Keratinocyte (primary cell): ENCODE measurements at regions not wholly inside any gene's neighbourhood (a gene's known extent, or its start where the extent isn't known, plus 50 kb on each side); places are given as distances from the start of the nearest gene placed in this dataset.

Source experiments
- DNase-seq: peaks from one replicate; pipeline ENCODE4 v3.0.0-alpha.2; 2011; ENCODE audit warnings: low read depth, missing footprints, low spot score
- FAIRE-seq: peaks from 2 replicates; lab custom pipeline; 2011; peaks lifted over from hg19 to GRCh38; lab: Jason Lieb, UNC
- H2AFZ ChIP-seq: 2 replicates; pipeline ENCODE4 v1.6.0; 2012; ENCODE audit warnings: low read length, control low read depth, inconsistent platforms; ENCODE audit not compliant: control insufficient read depth
- H3K27ac ChIP-seq: 2 replicates; pipeline ENCODE4 v1.5.1; 2011; ENCODE audit warnings: low read length; ENCODE audit not compliant: control insufficient read depth, insufficient read depth
- H3K27me3 ChIP-seq: 3 replicates; pipeline ENCODE4 v1.6.0; 2011; ENCODE audit warnings: low read length; ENCODE audit not compliant: control insufficient read depth, insufficient read depth; ENCODE audit errors: extremely low read depth
- H3K36me3 ChIP-seq, 2 experiments: 2 replicates in 1 of 2; 3 replicates in 1 of 2; pipeline ENCODE4 v1.5.1; 2011; ENCODE audit warnings: low read length in 2 of 2, mild to moderate bottlenecking in 1 of 2; ENCODE audit not compliant: control insufficient read depth in 2 of 2, insufficient read depth in 2 of 2; ENCODE audit errors: extremely low read depth in 1 of 2
- H3K4me1 ChIP-seq: 3 replicates; pipeline ENCODE4 v1.5.1; 2011; ENCODE audit warnings: low read length; ENCODE audit not compliant: control insufficient read depth, insufficient read depth; ENCODE audit errors: extremely low read depth
- H3K4me2 ChIP-seq: 3 replicates; pipeline ENCODE4 v1.6.0; 2011; ENCODE audit warnings: low read depth, low read length; ENCODE audit not compliant: control insufficient read depth, insufficient read depth; ENCODE audit errors: extremely low read depth
- H3K4me3 ChIP-seq, 3 experiments: fragments of 200-600 bp in 1 of 3; sonication (generic) in 1 of 3; 2 replicates in 2 of 3; 3 replicates in 1 of 3; pipeline ENCODE4 v1.5.1; 2011 to 2016; ENCODE audit warnings: low read length in 3 of 3, mild to moderate bottlenecking in 3 of 3, control low read depth in 2 of 3, inconsistent platforms in 1 of 3, low read depth in 1 of 3, mixed read lengths in 1 of 3, mixed run types in 1 of 3, moderate library complexity in 1 of 3; ENCODE audit not compliant: control insufficient read depth in 2 of 3, insufficient read depth in 2 of 3; ENCODE audit errors: extremely low read depth in 1 of 3
- H3K79me2 ChIP-seq: 2 replicates; pipeline ENCODE4 v1.6.0; 2012; ENCODE audit warnings: low read length; ENCODE audit not compliant: control insufficient read depth, insufficient read depth
- H3K9ac ChIP-seq: 3 replicates; pipeline ENCODE4 v1.6.0; 2011; ENCODE audit warnings: low read length; ENCODE audit not compliant: control insufficient read depth, insufficient read depth; ENCODE audit errors: extremely low read depth
- H3K9me1 ChIP-seq: 3 replicates; pipeline ENCODE4 v1.6.0; 2011; ENCODE audit warnings: low read length; ENCODE audit not compliant: control insufficient read depth, insufficient read depth; ENCODE audit errors: extremely low read depth
- H3K9me3 ChIP-seq: 2 replicates; pipeline ENCODE4 v1.5.1; 2012; ENCODE audit warnings: low read depth, low read length; ENCODE audit not compliant: control insufficient read depth
- H4K20me1 ChIP-seq: 3 replicates; pipeline ENCODE4 v1.6.0; 2011; ENCODE audit warnings: low read length; ENCODE audit not compliant: control insufficient read depth, insufficient read depth; ENCODE audit errors: extremely low read depth
- EZH2 ChIP-seq: IDR thresholded peaks from one replicate; pipeline ENCODE4 v1.6.1; 2012; ENCODE audit warnings: inconsistent platforms, mild to moderate bottlenecking, low read length, moderate library complexity
- dilution Hi-C: fragments of 300-500 bp; cut with MboI; formaldehyde crosslinking; loops from one replicate; pipeline ENCODE4 v1.7.0; 2020; ENCODE audit warnings: low sequenced_read_pairs; ENCODE audit not compliant: extremely low pct_ligation_motif_present
- TF ChIP-seq, protein P1 (sequence below), 3 experiments: IDR thresholded peaks in 1 of 3; conservative IDR thresholded peaks in 1 of 3; optimal IDR thresholded peaks in 1 of 3; 2 replicates in 2 of 3; 3 replicates in 1 of 3; pipeline versions ENCODE3 to v1.5.1; 2011; ENCODE audit warnings: low read length in 3 of 3, mild to moderate bottlenecking in 3 of 3, moderate library complexity in 2 of 3, control low read depth in 1 of 3, inconsistent platforms in 1 of 3; ENCODE audit not compliant: insufficient read depth in 2 of 3; ENCODE audit errors: extremely low read depth in 1 of 3

GRCh38 chr5:171600741-171601265, 181.4 kb downstream of the FGF18 start:
- no peaks in the 10 kb centered on the region for H3K9me1 ChIP-seq
- FAIRE-seq (no peak), DNase-seq (no peak)
- no peaks in the 10 kb centered on the region for H3K36me3 ChIP-seq
- H2AFZ ChIP-seq = no peak overlapping the region
- H3K9ac ChIP-seq = no peak overlapping the region
- H3K4me3 ChIP-seq = no peak overlapping the region
- H3K4me1 ChIP-seq = peaks cover 7% of the 10 kb centered on the region
- H3K27ac ChIP-seq = no peak overlapping the region
- H3K27me3 ChIP-seq = peaks cover 8% of the 10 kb centered on the region
- dilution Hi-C loops = no loop called here
- TF ChIP-seq, protein P1, sequence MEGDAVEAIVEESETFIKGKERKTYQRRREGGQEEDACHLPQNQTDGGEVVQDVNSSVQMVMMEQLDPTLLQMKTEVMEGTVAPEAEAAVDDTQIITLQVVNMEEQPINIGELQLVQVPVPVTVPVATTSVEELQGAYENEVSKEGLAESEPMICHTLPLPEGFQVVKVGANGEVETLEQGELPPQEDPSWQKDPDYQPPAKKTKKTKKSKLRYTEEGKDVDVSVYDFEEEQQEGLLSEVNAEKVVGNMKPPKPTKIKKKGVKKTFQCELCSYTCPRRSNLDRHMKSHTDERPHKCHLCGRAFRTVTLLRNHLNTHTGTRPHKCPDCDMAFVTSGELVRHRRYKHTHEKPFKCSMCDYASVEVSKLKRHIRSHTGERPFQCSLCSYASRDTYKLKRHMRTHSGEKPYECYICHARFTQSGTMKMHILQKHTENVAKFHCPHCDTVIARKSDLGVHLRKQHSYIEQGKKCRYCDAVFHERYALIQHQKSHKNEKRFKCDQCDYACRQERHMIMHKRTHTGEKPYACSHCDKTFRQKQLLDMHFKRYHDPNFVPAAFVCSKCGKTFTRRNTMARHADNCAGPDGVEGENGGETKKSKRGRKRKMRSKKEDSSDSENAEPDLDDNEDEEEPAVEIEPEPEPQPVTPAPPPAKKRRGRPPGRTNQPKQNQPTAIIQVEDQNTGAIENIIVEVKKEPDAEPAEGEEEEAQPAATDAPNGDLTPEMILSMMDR (optimal IDR thresholded peaks at IDR 0.05 in 1 of 3, IDR thresholded peaks at IDR 0.05 in 1 of 3, conservative IDR thresholded peaks at IDR 0.05 in 1 of 3; ENCODE audit: extremely low read depth in 1 of 3, insufficient read depth in 2 of 3, low read length in 3 of 3) = no peak
- TF ChIP-seq EZH2 = no peak
- no peaks in the 10 kb centered on the region for H3K9me3 ChIP-seq
- H4K20me1 ChIP-seq = no peaks in the 10 kb centered on the region
- H3K79me2 ChIP-seq = no peaks in the 10 kb centered on the region
- no peak overlapping the region for H3K4me2 ChIP-seq

DNA sequence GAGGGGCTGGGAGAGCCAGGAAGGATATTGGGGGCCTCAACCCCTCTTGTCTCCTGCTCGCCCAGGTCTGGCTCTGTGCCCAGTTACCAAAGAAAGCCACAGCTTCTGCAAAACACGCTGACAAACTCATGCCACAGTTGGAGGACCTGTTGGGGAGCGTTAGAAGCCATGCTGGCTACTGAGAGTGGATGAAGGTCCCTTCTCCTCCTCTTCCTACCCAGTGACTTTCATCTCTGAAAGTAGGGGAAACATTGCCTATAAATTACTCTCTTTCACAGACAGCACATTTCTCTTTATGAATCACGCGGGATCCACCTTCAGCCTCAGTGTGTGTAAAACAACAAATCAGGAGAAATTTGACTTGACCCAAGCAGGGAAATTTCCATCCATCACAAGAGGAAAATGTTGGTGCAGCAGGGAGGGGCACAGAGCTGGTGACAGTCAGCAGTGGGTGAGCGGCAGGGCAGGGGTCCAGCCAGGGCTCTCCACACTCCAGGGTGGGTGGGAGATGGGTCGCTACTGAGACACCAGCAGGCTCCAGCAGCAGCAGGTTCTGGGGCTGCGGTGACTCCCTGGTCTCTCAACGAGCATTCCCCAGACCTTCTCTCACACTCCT, 181.9 kb downstream of the FGF18 start:
- DNase-seq = no peak
- Histone ChIP-seq H2AFZ (no peak overlapping the region), H3K9ac (no peak overlapping the region), H3K4me2 (no peak overlapping the region), H3K79me2 (no peaks in the 10 kb centered on the region), H3K9me1 (no peaks in the 10 kb centered on the region), H3K9me3 (peaks cover 3% of the 10 kb centered on the region), H4K20me1 (no peaks in the 10 kb centered on the region), H3K4me1 (peaks cover 3% of the 10 kb centered on the region), H3K4me3 (no peak overlapping the region), H3K27me3 (peaks cover 5% of the 10 kb centered on the region), H3K27ac (no peak overlapping the region), H3K36me3 (no peaks in the 10 kb centered on the region)
- dilution Hi-C loops = no loop called here
- TF ChIP-seq, protein P1 (optimal IDR thresholded peaks at IDR 0.05 in 1 of 3, IDR thresholded peaks at IDR 0.05 in 1 of 3, conservative IDR thresholded peaks at IDR 0.05 in 1 of 3; ENCODE audit: extremely low read depth in 1 of 3, insufficient read depth in 2 of 3, low read length in 3 of 3) = no peak
- TF ChIP-seq EZH2 = no peak
- no peak for FAIRE-seq
